HG03457 (cell line): ENCODE measurements at regions not wholly inside any gene's neighbourhood (a gene's known extent, or its start where the extent isn't known, plus 50 kb on each side); places are given as distances from the start of the nearest gene placed in this dataset.

Source experiments
- ATAC-seq: cut with Tn5 transposase; IDR thresholded peaks from one replicate; pipeline ENCODE4 v1.9.1; 2021; ENCODE audit warnings: moderate number of reproducible peaks; ENCODE audit not compliant: unreplicated experiment

DNA sequence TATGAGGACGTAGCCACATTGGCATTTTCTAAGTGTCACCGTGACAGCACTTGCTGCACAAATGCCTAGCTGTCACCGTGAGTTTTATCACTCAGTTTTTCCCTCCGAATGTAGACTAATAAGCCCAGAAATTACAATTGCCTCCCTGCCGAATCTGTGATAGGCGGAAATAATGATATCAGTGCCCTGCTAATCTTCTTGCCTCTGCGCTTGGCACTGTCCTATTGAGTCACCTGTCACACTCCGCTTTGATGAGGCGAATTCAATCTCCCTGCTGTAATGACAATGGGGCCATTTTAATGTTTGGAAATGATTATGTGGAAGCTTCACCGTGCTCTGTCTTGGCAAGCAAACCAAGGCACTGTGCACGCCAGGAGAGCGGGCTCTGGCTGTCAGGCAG is 112.8 kb downstream of the LINC00237 start:
- no peak for ATAC-seq

DNA sequence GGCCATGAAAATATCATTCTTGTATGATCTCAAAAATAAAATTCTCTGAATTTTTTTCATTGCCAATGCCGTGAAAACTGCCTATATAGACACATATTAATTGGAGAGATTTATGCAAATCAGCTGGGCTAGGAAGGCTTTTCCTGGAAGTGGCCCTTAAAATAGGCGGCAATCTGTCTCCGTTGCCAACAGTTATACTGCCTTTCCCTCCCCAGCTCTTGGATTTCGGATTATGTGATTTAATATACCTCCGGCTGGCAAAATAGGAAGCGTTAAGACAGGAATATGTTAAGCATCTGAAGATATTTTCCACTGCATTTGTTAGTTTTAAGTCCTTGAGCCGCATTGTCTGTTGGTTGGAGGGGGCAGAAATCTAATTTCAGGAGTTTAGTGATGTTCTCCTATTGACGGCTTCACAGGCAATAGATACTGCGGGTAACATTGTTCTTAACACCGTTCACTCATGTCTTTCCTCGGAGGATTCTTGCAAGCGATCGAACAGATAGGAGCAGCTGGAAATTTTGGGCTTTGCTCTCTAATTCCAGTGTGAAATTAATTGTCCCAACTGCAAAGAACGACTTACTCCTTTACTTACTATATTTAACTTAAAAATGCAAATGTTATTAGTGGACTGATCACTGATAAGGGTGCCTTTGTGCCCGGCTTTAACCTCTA is 113.3 kb downstream of the LINC00237 start:
- no peak for ATAC-seq

DNA sequence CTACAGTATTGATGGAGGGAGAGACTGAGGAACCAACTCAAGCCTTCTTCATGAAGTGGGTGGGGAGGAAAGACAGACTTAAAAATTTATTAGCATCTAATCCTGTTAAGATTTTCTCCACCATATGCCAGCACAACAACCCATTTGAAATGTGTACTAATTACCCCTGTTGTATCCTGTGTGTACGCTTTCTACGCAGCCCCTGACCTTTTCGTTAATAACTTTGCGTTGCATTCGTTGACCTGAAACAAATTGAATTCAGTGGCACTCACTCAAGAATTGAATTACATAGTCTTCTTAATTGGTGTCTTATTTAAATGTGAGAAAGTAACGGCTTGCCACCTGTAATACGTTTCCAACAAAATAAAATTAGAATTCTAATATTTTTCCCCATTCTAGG is 113.9 kb downstream of the LINC00237 start:
- ATAC-seq = no peak

DNA sequence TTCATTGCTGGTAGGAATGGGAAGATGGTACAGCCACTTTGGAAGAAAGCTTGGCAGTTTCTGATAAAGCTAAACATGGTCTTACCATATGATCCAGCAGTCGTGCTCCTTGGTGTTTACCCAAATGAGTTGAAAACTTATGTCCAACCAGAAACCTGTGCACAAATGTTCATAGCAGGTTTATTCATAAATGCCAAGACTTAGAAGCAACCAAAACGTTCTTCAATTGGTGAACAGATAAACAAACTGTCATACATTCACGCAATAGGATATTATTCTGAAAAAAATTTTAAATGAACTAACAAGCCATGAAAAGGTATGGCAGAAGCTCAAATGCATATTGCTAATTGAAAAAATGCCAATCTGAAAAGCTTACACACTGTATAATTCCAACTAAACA is 117.1 kb downstream of the LINC00237 start:
- ATAC-seq = no peak

DNA sequence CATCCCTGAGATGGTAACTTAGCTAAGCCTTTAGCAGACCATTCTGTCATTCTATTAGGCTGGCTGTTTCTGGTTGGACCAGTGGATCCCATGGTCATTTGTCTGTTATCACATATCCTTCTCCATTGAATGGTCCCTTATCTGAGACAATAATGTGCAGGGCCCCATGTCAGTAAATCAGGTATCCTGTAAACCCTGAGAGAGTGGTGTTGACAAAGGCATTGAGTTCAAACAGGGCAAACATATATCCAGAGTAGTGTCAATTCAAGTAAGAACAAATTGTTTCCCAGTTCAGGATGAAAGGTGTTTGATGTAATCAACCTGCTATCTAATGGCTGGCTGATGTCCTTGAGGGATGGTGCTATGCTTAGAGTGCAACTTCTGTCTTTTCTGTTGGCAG is 126.2 kb downstream of the LINC00237 start:
- ATAC-seq = no peak

DNA sequence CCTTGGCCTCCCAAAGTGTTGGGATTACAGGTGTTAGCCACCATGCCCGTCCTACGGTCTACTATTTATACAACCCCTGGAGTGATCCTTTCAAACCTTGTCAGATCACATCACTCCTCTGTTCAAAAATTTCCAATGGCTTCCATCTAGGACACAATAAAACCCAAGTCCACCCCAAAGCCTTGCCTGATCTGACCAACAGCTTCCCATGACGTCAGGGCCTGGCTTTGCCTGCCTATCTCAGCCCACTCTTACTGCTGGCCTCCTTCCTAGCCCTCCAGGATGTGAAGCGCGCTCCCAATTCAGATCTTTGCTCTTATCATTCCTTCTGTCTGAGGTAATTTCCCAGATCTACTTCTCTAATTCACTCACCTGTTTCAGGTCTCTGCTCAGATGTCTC is 128.4 kb downstream of the LINC00237 start:
- no peak for ATAC-seq

DNA sequence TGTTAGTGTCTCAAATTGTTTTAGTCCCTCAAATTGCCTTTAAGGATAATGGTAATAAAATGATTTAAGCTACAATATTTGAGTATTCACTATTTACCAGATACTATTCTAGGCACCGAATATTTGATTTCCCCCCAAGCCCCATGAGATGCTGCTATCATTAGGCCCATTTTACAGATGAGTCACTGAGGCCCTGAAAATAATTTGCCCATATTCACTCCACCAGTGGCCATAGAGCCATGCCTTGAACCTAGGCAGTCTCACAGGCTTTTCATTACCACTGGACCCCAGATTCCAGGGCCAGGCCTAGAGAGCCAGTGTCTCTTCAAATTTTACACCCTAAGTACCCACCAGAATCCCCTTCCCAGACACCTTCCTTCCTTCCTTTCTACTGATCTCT is 133.7 kb downstream of the LINC00237 start:
- no peak for ATAC-seq

DNA sequence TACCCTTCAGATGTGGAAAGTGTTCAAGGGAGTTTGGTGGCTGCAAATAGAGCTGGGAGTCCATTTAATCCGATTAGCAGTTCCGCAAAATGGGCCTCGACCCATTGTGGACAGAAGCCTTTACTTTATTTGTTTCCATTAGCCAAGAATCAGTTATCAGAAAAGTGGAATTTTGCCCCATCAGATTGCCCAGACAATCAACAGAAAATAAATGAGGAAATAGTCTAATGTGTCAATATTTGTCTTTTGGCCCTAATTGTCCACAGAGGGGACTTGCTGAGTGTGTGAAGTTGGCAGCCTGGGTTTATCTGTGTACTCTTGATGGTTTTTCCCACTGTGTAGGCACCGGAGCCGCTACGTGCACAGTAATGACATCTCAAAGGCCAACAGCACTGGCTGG is 134.3 kb downstream of the LINC00237 start:
- no peak for ATAC-seq

DNA sequence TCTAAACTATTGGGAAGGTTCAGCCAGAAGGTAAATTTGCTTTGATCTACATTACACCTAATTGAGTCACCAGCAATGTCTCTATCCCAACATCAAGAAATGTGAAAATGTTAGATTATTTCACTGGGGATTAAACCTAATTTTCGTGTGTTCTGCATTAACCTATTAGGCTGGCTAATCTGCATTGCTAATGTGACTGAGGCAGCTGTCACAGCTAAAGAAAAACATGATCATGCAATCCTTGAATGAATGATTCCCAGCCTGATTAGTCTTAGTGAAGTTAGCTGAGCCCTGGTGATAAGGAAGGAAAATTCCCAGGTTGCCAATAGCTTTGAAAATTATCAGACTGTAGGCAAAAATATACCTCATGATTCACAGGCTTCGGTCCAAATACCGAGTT is 135.3 kb downstream of the LINC00237 start:
- ATAC-seq = no peak

DNA sequence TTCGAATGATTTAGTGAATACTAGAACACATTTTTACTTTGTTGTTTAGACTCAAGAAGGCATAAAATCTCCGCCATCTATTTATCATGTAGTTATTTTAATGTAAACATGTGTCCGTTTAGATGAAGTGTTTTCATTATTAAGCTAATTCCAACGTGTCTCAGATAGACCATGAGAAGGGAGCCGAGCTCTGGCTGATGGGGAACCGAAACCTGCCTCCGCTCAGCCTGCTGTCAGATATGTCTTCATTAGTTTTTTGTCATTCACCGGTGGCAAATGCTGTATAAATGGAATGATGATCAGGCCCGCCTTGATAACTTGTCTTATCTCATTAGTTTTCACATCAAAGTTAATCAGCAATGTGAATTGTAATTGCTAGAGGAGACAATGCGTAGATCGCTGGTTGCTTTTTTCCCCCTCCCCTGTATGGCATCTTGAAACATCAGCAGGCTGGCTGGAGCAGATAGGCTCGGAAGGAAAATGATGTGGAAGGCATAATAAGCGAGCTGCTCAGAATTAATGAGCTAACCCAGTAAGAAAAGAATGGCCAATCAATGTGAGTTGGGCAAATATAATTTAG is 136.4 kb downstream of the LINC00237 start:
- no peak for ATAC-seq

DNA sequence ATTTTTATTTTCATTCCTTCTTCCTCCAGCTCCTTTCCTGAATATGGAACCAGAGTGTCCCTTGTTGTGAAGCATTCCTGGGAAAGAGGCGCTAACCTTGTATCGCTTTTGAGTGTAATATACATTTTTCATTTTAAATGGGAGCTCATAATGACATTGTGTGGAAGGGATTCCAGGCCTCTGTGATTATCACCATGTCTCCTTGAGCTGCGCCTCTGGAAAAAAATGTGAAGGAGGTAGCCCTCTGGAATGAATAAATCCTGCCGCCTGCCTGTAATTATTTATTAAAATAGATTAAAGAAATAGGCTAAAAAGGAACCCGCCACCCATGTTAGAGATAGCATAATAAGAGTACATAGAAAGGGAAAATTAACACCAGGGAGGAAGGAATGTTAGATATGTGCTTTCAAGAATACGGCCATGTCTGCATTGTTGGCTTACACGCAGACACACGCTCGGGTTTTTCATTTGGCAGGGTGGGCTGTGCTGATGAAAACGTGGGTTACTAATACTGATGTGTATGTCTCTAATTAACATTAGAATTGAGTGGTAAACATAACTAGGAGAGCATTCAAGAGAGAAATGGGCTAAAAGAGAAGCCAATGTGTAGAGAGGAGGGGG is 138.5 kb downstream of the LINC00237 start:
- no peak for ATAC-seq

DNA sequence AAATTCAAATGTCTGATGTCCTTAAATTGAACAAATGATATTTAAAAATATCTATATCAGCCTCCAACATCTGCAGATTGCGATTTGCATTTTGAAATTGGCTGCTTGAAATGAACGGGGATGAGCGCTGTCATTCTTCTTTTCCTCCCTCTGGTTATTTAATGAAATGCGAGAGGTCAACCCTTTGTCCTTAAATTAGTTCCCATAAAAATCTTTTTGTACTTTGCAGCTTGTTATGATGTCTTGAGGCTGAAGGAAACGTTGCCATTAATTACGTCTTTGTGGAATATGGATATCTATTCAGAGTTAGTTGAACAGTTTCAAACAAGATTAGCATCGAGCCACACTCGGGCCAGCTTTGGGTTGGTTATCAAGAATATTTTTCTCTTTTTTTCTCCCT is 140.0 kb downstream of the LINC00237 start:
- no peak for ATAC-seq

DNA sequence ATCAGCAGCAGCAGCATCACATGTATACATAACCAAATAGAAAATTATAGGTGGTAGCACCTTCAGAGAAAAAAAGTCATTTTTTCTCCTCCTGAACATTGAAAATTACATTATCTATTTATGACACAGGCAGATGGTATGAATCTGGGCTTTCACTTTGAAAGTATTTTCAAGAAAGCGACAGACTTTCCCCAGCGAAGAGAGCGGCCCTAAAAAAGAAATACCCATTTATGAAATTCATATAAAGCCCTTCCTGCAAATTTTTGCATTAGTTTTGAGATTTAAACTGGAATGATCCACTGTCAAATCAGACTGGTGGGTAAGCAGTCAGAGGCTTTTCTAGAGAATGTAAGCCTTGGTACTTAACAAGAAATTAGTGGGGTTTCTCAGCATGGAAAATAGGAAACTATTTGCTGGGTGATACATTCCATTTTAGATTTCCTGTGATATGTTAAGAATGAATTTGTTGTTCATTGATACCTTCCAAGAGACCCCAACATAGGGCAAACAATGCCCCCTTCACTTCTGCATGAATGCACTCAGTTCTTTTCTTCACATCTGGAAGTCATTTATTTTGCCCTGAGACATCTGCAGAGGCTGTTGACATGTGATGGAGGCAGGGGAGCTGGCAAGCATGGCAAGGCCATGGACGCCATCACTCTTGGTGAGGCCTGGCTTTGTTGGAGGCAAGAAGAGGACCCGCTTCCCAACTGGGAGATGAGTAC is 147.0 kb downstream of the LINC00237 start:
- ATAC-seq = no peak

DNA sequence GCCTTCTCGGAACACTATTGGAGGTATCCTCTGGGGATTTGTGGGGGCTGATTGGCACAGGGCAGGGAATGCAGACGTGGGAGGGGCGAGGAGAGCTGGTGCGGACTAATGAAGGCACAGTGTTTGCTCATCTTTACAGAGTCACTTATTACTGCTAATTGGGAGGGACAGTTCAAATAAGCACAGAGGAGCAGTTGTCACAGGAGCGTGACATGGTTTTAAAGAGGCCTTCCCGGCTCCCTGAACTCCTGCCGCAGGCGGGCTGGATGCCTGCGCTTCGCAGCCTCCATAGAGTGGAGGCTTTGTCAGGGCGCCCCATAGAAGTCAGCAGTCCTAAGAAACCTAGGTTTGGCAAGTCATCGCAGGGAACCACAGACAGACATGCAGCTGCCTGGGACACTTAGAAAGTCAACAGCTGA is 149.6 kb downstream of the LINC00237 start:
- ATAC-seq = no peak

DNA sequence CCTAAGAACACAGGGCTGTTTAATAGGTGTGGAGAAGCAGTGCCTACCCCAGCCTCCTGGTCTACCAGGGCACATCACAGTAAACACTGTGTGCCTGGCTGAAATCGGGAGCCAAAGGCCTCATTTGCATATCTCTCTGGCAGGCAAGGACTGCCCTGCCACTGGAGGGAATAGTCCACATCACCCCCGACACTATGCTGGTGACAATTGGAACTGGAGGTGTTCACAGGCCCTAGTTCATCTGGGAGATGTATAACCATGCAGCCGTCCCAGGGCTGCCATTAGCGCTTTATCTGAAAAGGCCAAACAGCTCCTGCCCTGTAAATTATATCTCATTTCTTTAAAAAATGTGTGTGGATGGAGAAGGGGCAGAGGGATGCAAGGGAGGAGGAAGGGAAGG is 150.3 kb downstream of the LINC00237 start:
- no peak for ATAC-seq

DNA sequence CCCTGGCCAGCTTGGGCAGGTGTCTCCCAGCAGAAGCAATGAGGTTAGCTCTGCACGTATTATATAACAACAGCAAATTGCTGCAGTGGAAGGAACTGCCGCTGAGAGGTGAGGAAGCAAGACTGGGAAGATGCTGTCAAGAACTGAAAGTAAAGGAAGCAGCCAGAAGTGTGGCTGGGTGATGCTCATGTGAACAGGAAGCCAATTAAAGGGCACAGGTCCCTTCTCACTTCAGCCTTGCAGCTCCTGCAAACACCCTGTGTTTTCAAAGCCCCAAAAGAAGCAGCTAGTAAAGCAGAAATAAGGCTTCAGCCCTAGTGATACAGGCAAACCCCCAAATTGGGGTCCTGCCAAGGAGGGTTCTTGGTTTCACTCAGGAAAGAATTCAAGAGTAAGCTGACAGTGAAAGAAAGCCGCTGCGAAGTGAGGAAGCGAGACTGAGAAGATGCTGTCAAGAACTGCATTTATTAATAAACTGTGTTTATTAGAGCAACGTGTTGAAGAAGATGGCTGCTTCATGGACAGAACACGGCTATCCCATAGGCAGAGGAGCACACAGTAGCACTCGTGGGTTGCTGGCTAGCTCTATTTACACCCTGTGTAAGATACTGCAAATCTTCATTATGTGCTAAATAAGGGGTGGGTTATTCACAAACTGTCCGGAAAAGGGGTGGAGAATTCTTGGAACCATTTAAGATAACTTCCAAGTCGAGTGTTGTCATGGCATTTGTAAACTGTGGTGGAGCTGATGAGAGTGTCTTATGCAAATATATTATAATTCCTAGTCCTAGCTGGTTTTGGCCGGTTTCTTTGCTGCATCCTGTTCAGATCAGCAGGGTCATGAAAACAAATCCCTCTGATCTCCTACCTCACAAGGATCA is 152.2 kb downstream of the LINC00237 start:
- no peak for ATAC-seq

DNA sequence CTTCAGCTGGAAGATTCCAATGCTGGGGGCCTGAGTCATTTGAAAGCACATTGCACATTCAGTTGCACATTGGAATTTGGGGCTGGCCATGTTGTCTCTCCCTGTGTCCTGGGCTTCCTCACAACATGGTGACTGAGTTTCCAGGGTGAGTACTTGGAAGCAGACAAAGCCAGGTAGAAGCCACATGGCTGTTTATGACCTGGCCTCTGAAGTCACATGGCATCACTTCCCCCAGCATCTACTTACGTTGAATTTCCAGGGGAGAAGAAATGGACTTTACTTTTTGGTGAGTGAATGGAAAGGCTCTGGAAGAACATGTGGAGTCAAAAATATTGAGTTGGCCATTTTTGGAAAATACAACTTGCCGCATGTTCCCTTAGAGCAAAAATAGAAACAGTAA is 155.5 kb downstream of the LINC00237 start:
- ATAC-seq = no peak

DNA sequence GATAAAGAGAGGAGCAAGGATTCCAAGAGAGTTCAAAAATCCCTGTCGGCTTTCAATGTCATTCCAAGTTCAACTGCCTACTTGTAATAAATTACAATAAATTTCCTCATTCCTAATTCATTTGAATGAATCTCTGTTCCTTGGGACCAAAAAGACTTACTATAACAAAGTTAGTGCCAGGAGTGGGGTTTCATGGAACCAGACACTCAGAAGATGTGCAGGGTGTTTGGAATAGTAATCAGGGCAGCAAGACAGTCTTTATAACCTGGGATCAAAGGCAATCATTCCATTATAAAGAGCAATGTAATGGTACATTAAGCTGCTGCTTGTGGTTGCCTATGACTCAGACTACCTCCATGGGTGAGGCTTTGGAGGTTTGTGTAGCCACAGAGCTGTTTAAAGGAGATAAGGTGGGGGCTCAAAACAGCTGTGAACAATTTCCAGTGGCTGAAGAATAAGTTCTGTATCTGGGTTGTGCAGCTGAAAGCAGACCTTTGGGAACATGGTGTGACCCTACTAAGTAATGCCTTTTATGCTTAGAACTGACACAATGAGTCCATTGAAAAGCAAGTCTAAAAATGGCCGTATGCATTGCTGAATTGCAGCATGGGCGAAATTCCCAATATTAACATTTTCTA is 159.9 kb downstream of the LINC00237 start:
- ATAC-seq = no peak

DNA sequence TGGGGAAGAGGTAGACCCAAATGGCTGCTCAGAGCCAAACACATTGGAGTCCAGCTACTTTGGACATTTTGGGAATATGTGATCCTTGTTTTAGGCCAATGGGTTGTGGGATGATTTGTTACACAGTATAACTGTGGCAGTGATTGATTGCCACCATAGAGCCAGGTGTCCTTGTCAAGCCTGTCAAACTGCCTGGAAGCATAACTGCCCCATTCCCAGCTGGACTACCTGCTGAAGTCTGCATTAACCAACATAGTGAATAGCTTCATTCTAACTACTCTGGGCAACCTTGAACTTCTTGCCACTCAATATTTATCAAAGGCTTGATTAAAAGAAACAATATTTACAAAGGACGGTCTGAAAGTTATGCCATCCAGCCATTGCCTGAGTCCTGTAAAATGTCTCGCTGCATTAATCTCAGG is 164.7 kb downstream of the LINC00237 start:
- no peak for ATAC-seq

DNA sequence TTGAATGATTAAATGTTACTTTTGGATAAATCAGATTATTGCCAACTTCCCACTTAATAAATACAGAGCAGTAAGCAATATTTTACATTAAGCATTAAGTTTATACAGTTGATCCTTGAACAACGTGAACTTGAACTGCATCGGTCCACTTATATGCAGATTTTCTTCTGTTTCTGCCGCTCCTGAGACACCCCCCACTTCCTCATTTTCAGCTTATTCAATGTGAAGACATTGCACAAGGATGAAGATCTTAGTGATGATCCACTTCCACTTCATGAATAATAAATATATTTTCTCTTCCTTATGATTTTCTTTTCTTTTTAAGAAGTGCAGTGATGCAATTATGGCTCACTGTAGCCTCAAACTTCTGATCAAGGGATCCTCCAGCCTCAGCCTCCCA is 167.2 kb downstream of the LINC00237 start:
- no peak for ATAC-seq
